Right lobe of liver (tissue), 6 donors: ENCODE measurements at regions not wholly inside any gene's neighbourhood (a gene's known extent, or its start where the extent isn't known, plus 50 kb on each side); places are given as distances from the start of the nearest gene placed in this dataset.

Experiments
- ATAC-seq, 4 donors: fragments of 200-7000 bp; cut with Tn5 transposase; one replicate each; pipeline ENCODE4 v1.9.1; 2020; ENCODE audit warnings: mild to moderate bottlenecking in 4 of 4, moderate library complexity in 4 of 4
- DNase-seq, 3 donors: peaks; one replicate each; pipeline ENCODE4 v3.0.0-alpha.2; 2020
- H3K27ac ChIP-seq, 3 donors: fragments of 200-600 bp; one replicate each; pipeline ENCODE4 v1.8.0; 2022
- H3K27me3 ChIP-seq, 2 donors: fragments of 200-600 bp; one replicate each; pipeline ENCODE4 v1.8.0; 2022
- H3K36me3 ChIP-seq, 4 donors: fragments of 200-600 bp; sonication (generic) in 1 of 4; one replicate each; pipeline versions ENCODE4 v1.5.1 to v1.8.0; 2017 to 2022; ENCODE audit warnings: control low read depth in 1 of 4
- H3K4me1 ChIP-seq, 4 donors: fragments of 200-600 bp; sonication (generic) in 1 of 4; one replicate each; pipeline versions ENCODE4 v1.5.1 to v1.8.0; 2017 to 2022; ENCODE audit warnings: control low read depth in 1 of 4
- H3K4me3 ChIP-seq, 3 donors: fragments of 200-600 bp; one replicate each; pipeline ENCODE4 v1.8.0; 2022
- H3K9me3 ChIP-seq, 4 donors: fragments of 200-600 bp; sonication (generic) in 1 of 4; one replicate each; pipeline versions ENCODE4 v1.5.1 to v1.8.0; 2017 to 2022; ENCODE audit warnings: control low read depth in 1 of 4
- CTCF ChIP-seq, 4 donors: fragments of 200-600 bp in 3 of 4; fragments of 450-650 bp in 1 of 4; IDR thresholded peaks; one replicate each; pipeline versions ENCODE4 v1.5.1 to v1.8.0; 2016 to 2022; ENCODE audit warnings: antibody characterized with exemption in 4 of 4, mild to moderate bottlenecking in 2 of 4
- POLR2A ChIP-seq: fragments of 450-650 bp; IDR thresholded peaks from one replicate; pipeline ENCODE4 v1.6.1; 2017; ENCODE audit warnings: antibody characterized with exemption, mild to moderate bottlenecking
- WGBS: methylation state at CpG from one replicate; pipeline ENCODE4 v1.1.6; 2018; ENCODE audit warnings: low coverage, low lambda C conversion rate; ENCODE audit not compliant: insufficient coverage; ENCODE audit errors: missing lambda C conversion rate; 5-methylcytosine and 5-hydroxymethylcytosine counted together
- intact Hi-C, 2 donors: fragments of 100-400 bp; cut with DNase I; formaldehyde crosslinking; loops; one replicate each; pipeline versions ENCODE4 v1.11.2 to v1.14.1; 2022
- donor health status: DM: no; HTN: yes; CAD: no.
- donor health status: DM: no; HTN: no; CAD: no.
- donor health status: DM: no; HTN: no; CAD: no.
- donor health status: DM: no; HTN: yes; CAD: no.
- donor health status: DM: no; HTN: yes; CAD: no.

GRCh38 chr10:91049296-91049987 is 128.6 kb upstream of the ANKRD1 start:
- intact Hi-C loops, result no loop called here
- Histone ChIP-seq H3K4me1 (no peaks in the 10 kb centered on the region), H3K36me3 (no peaks in the 10 kb centered on the region), H3K27ac (no peak overlapping the region), H3K4me3 (no peak overlapping the region), H3K27me3 (no peaks in the 10 kb centered on the region), H3K9me3 (no peaks in the 10 kb centered on the region)
- TF ChIP-seq CTCF (IDR thresholded peaks at IDR 0.05), result no peak
- TF ChIP-seq POLR2A, result no peak
- WGBS, result 68% methylated on average over 2 of the region's 2 CpGs
- ATAC-seq, result no peak
- DNase-seq, result no peak

DNA sequence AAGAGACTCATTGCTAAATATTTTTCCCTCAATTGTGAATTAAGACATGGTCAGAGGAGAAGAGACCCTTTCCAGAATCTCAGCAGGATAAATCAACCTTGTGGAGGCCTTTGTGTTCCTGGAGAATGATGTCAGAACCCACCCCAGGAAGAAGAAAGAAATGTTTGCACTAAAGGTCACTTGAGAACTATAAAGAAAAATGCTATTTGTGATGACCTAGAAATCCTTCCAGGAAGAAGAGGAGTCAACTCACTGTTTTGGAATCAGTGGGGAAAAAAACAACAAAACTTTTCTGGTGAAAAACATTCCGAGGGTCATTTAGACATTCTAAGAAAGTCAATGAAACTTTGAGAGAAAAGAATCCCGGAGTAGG is 129.1 kb upstream of the ANKRD1 start:
- intact Hi-C loops, result no loop called here
- ATAC-seq (no peak), DNase-seq (no peak)
- no peak overlapping the region for H3K4me3 ChIP-seq
- 63% methylated on average over 2 of the region's 2 CpGs for WGBS
- no peaks in the 10 kb centered on the region for H3K27me3 ChIP-seq
- TF ChIP-seq CTCF (IDR thresholded peaks at IDR 0.05), result no peak
- TF ChIP-seq POLR2A, result no peak
- no peaks in the 10 kb centered on the region for H3K4me1 ChIP-seq
- no peaks in the 10 kb centered on the region for H3K9me3 ChIP-seq
- no peak overlapping the region for H3K27ac ChIP-seq
- H3K36me3 ChIP-seq, result no peaks in the 10 kb centered on the region

DNA sequence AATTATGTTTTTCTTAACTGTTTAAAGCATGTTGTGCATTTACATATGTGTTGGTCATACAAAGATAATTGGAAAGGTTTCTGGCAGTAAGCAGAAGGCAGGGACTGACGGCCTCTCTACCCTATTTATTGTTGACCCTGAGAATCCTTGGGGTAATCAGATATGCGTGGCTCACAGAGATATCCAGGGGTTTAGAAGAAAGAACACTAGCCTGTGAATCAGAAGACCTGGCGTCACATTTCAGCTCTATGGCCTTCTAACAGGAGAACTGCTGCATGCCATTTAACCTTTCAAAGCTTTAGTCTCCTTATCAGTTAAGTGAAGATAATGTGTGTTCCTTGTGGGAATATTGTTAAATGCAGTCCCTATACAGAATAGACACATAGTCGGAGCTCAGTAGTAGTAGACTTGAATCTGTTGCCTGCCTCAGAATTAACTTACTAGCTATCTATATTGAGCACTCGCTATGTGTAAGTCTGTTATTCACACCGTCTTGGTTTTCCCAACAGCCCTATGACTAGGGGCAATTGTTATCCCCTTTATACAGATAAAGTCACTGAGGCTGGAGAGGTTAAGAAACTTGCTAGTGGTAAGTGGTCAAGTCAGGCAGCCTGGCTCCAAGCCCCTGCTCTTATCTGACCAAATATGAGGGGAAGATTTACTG is 129.6 kb upstream of the ANKRD1 start:
- Histone ChIP-seq H3K9me3 (no peaks in the 10 kb centered on the region), H3K36me3 (no peaks in the 10 kb centered on the region), H3K4me3 (no peak overlapping the region), H3K27me3 (no peaks in the 10 kb centered on the region), H3K4me1 (no peaks in the 10 kb centered on the region), H3K27ac (no peak overlapping the region)
- ATAC-seq, result no peak
- TF ChIP-seq POLR2A, result no peak
- no peak for TF ChIP-seq CTCF (IDR thresholded peaks at IDR 0.05)
- 82% methylated on average over 6 of the region's 6 CpGs for WGBS
- intact Hi-C loops, result no loop called here
- DNase-seq, result no peak

- no peaks in the 10 kb centered on the region for H3K36me3 ChIP-seq
- no peaks in the 10 kb centered on the region for H3K9me3 ChIP-seq
- no peak for DNase-seq
- no peak overlapping the region for H3K4me3 ChIP-seq
- no peak for ATAC-seq
- H3K27ac ChIP-seq, result no peak overlapping the region
- WGBS, result 28% methylated on average over 3 of the region's 3 CpGs
- H3K4me1 ChIP-seq, result no peaks in the 10 kb centered on the region
- H3K27me3 ChIP-seq, result no peaks in the 10 kb centered on the region
- no peak for TF ChIP-seq CTCF (IDR thresholded peaks at IDR 0.05)
- intact Hi-C loops, result no loop called here
These were observed 130.9 kb upstream of the ANKRD1 start for GRCh38 chr10:91051829-91052228.
